Lower leg skin (tissue), 3 donors: ENCODE measurements at regions not wholly inside any gene's neighbourhood (a gene's known extent, or its start where the extent isn't known, plus 50 kb on each side); places are given as distances from the start of the nearest gene placed in this dataset.

Experiments used
- POLR2A ChIP-seq, 2 donors: fragments of 450-650 bp; IDR thresholded peaks; one replicate each; pipeline ENCODE4 v1.6.1; 2016 to 2017; ENCODE audit warnings: antibody characterized with exemption in 2 of 2, mild to moderate bottlenecking in 1 of 2, moderate library complexity in 1 of 2
- TF ChIP-seq, protein P1 (sequence below), 3 donors: fragments of 450-650 bp; IDR thresholded peaks; one replicate each; pipeline ENCODE4 v1.5.1; 2016; ENCODE audit warnings: antibody characterized with exemption in 3 of 3, mild to moderate bottlenecking in 3 of 3, moderate library complexity in 2 of 3

DNA sequence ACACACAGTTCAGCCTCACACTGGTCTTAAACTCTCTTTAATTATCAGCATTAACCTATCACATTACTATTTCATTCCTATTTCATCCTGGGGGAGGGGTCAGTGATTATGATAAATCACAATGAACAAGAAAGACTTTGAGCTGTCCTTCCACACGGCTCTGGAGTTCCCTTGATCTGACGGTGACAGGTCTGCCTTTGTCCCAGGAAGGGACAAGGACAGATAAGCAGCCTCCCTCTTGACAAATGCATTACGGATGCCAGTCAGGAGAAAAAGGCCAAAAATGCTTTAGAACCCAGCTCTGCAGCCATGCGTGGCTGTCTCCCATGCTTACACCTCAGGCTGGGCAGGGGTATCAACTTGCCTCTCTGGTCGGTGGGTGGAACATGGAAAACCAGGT is 281.7 kb downstream of the BCL11A start:
- TF ChIP-seq, protein P1, sequence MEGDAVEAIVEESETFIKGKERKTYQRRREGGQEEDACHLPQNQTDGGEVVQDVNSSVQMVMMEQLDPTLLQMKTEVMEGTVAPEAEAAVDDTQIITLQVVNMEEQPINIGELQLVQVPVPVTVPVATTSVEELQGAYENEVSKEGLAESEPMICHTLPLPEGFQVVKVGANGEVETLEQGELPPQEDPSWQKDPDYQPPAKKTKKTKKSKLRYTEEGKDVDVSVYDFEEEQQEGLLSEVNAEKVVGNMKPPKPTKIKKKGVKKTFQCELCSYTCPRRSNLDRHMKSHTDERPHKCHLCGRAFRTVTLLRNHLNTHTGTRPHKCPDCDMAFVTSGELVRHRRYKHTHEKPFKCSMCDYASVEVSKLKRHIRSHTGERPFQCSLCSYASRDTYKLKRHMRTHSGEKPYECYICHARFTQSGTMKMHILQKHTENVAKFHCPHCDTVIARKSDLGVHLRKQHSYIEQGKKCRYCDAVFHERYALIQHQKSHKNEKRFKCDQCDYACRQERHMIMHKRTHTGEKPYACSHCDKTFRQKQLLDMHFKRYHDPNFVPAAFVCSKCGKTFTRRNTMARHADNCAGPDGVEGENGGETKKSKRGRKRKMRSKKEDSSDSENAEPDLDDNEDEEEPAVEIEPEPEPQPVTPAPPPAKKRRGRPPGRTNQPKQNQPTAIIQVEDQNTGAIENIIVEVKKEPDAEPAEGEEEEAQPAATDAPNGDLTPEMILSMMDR (IDR thresholded peaks at IDR 0.05) = no peak
- TF ChIP-seq POLR2A (IDR thresholded peaks at IDR 0.05) = no peak
